ENCODE measurements at regions not wholly inside any gene's neighbourhood (a gene's known extent, or its start where the extent isn't known, plus 50 kb on each side); places are given as distances from the start of the nearest gene placed in this dataset.

DNA sequence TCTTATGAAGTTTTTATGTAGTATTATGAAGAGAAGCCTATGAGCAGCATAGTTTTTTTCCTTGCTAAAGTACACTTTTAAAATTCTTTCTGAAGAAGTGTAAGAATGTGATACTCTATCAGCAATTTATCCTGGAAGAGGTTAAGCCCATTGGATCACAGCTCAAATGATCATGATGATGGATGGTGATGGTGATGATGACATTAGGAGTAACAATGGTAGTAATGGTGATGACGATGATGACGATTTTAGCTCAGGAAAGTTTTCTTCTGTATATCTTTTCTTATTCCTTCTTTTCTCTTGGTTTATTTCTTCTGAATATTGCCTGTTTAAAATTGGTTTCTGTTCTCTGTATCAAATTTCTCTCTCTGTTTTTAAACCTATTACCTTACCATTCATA is 262.9 kb upstream of the DUSP10 start:
- H3K27ac Mint-ChIP-seq: no peak overlapping the region
- no peaks in the 10 kb centered on the region for H3K4me1 Mint-ChIP-seq (ENCODE audit: unreplicated experiment)
- no peak overlapping the region for H3K4me3 Mint-ChIP-seq
- no peaks in the 10 kb centered on the region for H3K36me3 Mint-ChIP-seq
- DNase-seq (ENCODE audit: extremely low spot score, unreplicated experiment): no peak
- H3K9me3 Mint-ChIP-seq: no peaks in the 10 kb centered on the region
- no peak for TF ChIP-seq CTCF (conservative IDR thresholded peaks at IDR 0.05)
- H3K27me3 Mint-ChIP-seq: no peaks in the 10 kb centered on the region

DNA sequence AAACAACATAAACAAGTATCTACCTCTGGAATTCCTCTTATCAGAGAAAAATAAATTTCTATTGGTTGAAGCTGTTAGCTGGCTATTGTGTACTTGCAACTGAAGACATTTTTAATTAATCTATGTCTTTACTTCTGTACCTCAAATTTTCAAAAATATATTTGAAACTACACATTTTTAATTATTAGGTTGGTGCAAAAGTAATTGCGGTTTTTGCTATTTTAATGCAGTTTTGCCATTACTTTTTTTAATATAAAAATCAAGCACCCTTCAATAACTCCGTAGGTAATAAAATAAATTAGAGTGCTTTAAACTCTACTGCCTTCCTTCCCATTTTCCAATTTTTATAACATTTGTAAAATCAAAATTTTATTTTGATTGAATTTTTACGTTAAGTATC is 262.1 kb upstream of the DUSP10 start:
- Mint-ChIP-seq H3K9me3 (no peaks in the 10 kb centered on the region), H3K27ac (no peak overlapping the region), H3K4me1 (ENCODE audit: unreplicated experiment) (no peaks in the 10 kb centered on the region), H3K4me3 (no peak overlapping the region), H3K27me3 (no peaks in the 10 kb centered on the region), H3K36me3 (no peaks in the 10 kb centered on the region)
- no peak for TF ChIP-seq CTCF (conservative IDR thresholded peaks at IDR 0.05)
- DNase-seq (ENCODE audit: extremely low spot score, unreplicated experiment): no peak

- Mint-ChIP-seq H3K27ac (no peak overlapping the region), H3K4me3 (no peak overlapping the region), H3K9me3 (no peaks in the 10 kb centered on the region), H3K36me3 (no peaks in the 10 kb centered on the region), H3K4me1 (ENCODE audit: unreplicated experiment) (no peaks in the 10 kb centered on the region), H3K27me3 (no peaks in the 10 kb centered on the region)
- TF ChIP-seq CTCF (conservative IDR thresholded peaks at IDR 0.05): no peak
- DNase-seq (ENCODE audit: extremely low spot score, unreplicated experiment): no peak
Measured at GRCh38 chr1:222002503-222002902, 260.6 kb upstream of the DUSP10 start.

DNA sequence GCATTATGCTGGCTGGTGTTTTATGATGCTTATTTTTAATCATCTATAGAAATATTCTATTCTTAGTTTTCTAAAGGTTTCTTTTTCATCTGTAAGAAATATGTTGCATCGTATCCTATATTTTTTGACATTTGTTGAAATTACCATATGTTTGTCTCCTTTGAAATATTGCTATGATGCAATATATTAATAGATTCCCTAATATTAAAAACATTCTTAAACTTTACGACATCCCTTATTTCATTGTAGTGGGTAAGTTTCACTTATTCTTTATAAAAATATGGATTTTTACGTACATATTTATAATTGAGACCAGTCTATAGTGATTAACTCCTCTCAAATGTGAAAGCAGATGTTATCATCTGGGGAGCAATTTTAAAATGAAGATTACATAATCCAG is 258.2 kb upstream of the DUSP10 start:
- no peak overlapping the region for H3K27ac Mint-ChIP-seq
- no peaks in the 10 kb centered on the region for H3K4me1 Mint-ChIP-seq (ENCODE audit: unreplicated experiment)
- no peaks in the 10 kb centered on the region for H3K36me3 Mint-ChIP-seq
- no peaks in the 10 kb centered on the region for H3K9me3 Mint-ChIP-seq
- no peaks in the 10 kb centered on the region for H3K27me3 Mint-ChIP-seq
- no peak for TF ChIP-seq CTCF (conservative IDR thresholded peaks at IDR 0.05)
- DNase-seq (ENCODE audit: extremely low spot score, unreplicated experiment): no peak
- H3K4me3 Mint-ChIP-seq: no peak overlapping the region

GRCh38 chr1:221998781-221999180 is 256.9 kb upstream of the DUSP10 start:
- H3K27me3 Mint-ChIP-seq: no peaks in the 10 kb centered on the region
- no peak overlapping the region for H3K27ac Mint-ChIP-seq

More at GRCh38 chr1:221998781-221999180, 256.9 kb upstream of the DUSP10 start:
- no peak overlapping the region for H3K4me3 Mint-ChIP-seq
- no peaks in the 10 kb centered on the region for H3K4me1 Mint-ChIP-seq (ENCODE audit: unreplicated experiment)
- DNase-seq (ENCODE audit: extremely low spot score, unreplicated experiment): no peak
- no peaks in the 10 kb centered on the region for H3K36me3 Mint-ChIP-seq
- no peaks in the 10 kb centered on the region for H3K9me3 Mint-ChIP-seq
- TF ChIP-seq CTCF (conservative IDR thresholded peaks at IDR 0.05): no peak
